T-helper 1 cell treated with Interleukin-12 subunit alpha and Interleukin-12 subunit beta and Interleukin-4 antibody, amounts not matched to agents 30 ng/mL and 1 ng/mL, for 36 hours (primary cell): ENCODE measurements at regions not wholly inside any gene's neighbourhood (a gene's known extent, or its start where the extent isn't known, plus 50 kb on each side); places are given as distances from the start of the nearest gene placed in this dataset.

Source experiments
- intact Hi-C: fragments of 100-400 bp; cut with micrococcal nuclease; formaldehyde crosslinking; loops from one replicate; pipeline ENCODE4 v1.15.1; 2024

GRCh38 chr12:97411341-97411740 is 51.3 kb upstream of the RMST start:
- intact Hi-C loops, result no loop called here
